Ishikawa (cell line): ENCODE measurements at regions not wholly inside any gene's neighbourhood (a gene's known extent, or its start where the extent isn't known, plus 50 kb on each side); places are given as distances from the start of the nearest gene placed in this dataset.

Experiments used
- CEBPB ChIP-seq: IDR thresholded peaks from 2 replicates; pipeline ENCODE4 v1.6.1; 2012
- CREB1 ChIP-seq: IDR thresholded peaks from 2 replicates; pipeline ENCODE4 v1.6.1; 2012; ENCODE audit warnings: low read depth
- EP300 ChIP-seq: IDR thresholded peaks from 2 replicates; pipeline ENCODE4 v1.6.1; 2012; ENCODE audit warnings: borderline replicate concordance
- FOXM1 ChIP-seq: IDR thresholded peaks from 2 replicates; pipeline ENCODE4 v1.6.1; 2012; ENCODE audit warnings: low read depth, borderline replicate concordance
- TAF1 ChIP-seq: IDR thresholded peaks from 2 replicates; pipeline ENCODE4 v1.6.1; 2012; ENCODE audit warnings: low read depth, mild to moderate bottlenecking
- TCF12 ChIP-seq: IDR thresholded peaks from 2 replicates; pipeline ENCODE4 v1.6.1; 2012; ENCODE audit warnings: low read depth
- ZBTB7A ChIP-seq: IDR thresholded peaks from 2 replicates; pipeline ENCODE4 v1.6.1; 2012; ENCODE audit warnings: low read depth

- TF ChIP-seq TAF1 (no peak), CREB1 (no peak), FOXM1 (no peak), TCF12 (no peak), ZBTB7A (no peak), EP300 (no peak), CEBPB (no peak)
Measured at GRCh38 chr1:72845981-72846380, 563.6 kb upstream of the NEGR1 start.
